ENCODE measurements at regions not wholly inside any gene's neighbourhood (a gene's known extent, or its start where the extent isn't known, plus 50 kb on each side); places are given as distances from the start of the nearest gene placed in this dataset.
"Not testable (repeated sequence)": the region's sequence is repeated elsewhere in the genome, so short reads cannot be mapped to it uniquely, and the experiment has no call there.

DNA sequence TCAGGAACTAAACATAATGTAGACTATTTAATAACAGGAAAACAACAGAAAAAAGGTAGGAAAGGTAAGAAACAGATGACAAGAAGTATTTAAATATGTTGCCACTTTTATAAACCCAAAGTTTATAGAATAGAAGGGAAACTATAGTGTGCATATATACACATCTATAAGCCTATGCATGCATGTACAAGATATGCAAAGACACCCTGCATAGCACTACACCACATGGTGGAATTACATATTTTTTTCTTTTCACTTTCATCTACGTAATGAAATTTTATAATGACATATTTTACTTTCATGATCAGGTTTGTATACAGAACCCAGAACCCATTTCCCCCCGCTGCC is 136.8 kb downstream of the MEX3B start:
- DNase-seq (ENCODE audit: extremely low read depth in 1 of 11, low read depth in 9 of 11, low spot score in 4 of 11), result no peak

DNA sequence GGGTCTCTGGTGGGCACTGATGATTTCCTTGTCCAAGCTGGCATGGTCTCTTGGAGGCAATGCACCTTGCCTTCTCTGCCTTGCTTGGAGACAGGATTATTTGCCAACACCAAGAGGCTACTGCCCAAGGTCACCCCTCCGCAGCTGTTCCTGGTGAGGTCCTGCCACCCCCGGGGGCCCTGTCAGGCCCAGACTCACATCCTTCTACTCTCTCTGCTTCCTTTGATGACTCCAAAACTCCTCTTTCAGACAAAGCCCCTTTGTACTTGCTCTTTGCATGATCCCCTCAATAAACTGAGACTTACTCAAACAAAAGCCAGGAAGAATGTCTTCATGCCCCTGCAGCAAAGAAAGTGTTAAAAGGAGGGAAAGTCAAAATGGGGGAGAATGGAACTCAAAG is 137.7 kb downstream of the MEX3B start:
- DNase-seq (ENCODE audit: extremely low read depth in 1 of 11, low read depth in 9 of 11, low spot score in 4 of 11), result no peak

DNA sequence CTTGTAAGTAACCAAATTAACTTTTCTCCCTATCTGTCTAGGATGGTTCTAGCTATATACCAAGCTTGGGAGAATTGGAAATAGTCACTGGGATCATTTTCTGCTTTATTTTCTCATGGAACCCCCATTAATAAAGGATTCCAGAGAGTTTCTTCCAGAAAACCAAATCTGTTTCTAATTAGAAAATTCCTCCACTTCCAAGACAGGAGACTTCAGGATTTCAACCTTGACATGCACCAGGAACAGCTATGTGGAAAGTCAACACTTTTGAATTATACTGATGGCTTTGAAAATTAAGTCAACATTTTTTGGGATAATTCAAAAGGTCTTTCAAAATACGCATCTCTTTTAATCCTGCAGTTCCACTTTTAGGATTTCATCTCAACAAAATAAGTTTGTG is 138.3 kb downstream of the MEX3B start:
- no peak for DNase-seq (ENCODE audit: extremely low read depth in 1 of 11, low read depth in 9 of 11, low spot score in 4 of 11)

DNA sequence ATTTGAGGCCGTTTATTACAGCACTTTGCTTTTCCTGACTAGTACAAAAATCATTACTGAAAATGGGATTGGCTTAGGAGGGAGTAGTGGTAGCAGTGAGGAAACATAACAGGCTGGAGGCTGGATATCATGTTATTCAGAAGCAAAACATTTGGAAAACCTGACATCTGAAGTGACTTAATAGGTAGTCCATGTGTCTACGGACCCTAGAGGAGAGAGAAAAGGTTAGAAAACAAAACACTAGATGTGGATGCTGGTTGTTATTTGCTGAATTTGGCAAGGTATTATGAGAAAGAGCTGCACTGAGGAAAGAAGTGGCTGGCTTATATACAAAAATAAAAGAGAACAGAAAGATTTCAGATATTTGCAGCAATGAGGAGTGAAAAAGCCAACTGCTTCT is 139.9 kb downstream of the MEX3B start:
- no peak for DNase-seq (ENCODE audit: extremely low read depth in 1 of 11, low read depth in 9 of 11, low spot score in 4 of 11)

DNA sequence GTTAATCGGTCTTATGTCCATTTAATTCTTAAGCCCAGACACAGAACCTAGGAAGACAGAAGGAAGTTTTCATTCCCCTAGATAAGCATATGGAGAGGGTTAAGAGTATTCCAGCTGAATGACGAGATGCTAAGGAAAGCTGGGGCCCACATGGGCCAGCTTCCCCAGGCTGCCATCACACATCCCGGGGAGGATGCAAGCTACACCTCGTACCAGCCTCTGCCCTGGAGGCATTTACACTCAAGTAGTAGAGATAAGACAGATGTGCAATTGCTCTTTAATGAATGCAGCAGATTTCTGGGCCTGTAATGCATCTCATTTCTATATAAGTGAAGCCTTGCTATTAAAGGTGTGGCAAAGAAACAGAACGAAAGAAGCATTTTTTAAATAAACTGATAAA is 144.5 kb downstream of the MEX3B start:
- DNase-seq (ENCODE audit: extremely low read depth in 1 of 11, low read depth in 9 of 11, low spot score in 4 of 11), result no peak

DNA sequence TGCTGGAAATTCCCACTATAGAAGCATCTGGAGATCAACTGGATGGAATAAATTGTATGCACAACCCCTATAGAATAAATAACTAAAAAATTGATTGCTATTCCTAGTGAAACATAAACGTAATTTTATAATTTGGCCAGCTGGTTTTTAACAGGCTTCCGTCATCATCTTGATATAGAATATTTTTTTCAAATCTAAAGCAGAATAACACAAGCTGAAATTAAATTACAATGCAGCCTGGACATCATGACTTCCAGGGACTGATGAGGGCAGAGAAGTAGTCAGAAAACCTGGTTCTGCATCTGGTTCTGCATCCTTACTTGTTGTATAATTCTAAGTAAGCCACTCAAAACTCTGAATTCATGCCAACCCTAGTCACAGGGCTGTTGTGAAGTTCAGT is 146.1 kb downstream of the MEX3B start:
- no peak for DNase-seq (ENCODE audit: extremely low read depth in 1 of 11, low read depth in 9 of 11, low spot score in 4 of 11)

DNA sequence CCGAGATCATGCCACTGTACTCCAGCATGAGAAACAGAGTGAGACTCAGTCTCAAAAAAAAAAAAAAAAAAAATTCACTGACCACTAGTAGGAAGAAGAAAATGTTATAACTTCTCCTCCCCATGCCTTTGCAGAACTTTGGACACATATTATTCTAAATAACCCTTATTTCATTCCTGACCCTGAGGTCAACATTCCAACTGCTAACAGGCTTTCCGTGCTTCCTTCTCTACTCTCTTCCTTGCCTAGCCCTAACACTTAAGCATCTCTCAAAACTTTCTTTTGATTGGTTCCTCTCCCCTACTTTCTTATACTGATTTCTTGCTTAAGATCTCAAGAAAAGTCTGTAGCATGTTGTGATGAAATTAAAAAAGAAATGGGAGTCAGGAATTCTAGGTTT is 146.8 kb downstream of the MEX3B start:
- no peak for DNase-seq (ENCODE audit: extremely low read depth in 1 of 11, low read depth in 9 of 11, low spot score in 4 of 11)

DNA sequence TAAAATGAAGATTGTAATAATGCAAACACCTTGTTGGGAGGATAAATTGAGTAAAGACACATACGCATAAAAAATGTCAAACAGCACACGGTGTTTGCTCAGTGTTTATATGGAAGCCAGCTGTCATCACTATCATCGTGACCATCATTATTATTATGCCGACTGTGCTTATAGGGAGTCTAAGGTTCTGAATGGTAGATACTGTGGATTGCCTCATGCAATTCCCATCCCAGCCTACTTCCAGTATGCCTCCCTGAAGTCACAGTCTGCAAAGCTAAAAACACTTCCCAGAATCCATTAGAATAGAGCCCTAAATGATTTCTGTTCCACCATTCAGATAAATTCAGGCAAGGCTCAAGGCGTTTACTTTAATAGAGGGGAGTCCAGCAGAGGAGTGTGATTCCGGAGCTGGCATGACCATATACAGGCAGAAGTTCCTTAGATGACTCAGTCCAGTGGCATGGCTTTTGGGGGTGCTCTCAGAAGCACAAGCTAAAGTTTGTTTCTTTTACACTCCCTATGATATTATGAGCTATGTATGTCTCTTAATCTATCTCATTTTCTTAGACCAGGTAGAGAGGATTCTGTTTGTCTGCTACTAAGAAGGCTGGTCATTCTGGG is 148.7 kb downstream of the MEX3B start:
- no peak for DNase-seq (ENCODE audit: extremely low read depth in 1 of 11, low read depth in 9 of 11, low spot score in 4 of 11)

DNA sequence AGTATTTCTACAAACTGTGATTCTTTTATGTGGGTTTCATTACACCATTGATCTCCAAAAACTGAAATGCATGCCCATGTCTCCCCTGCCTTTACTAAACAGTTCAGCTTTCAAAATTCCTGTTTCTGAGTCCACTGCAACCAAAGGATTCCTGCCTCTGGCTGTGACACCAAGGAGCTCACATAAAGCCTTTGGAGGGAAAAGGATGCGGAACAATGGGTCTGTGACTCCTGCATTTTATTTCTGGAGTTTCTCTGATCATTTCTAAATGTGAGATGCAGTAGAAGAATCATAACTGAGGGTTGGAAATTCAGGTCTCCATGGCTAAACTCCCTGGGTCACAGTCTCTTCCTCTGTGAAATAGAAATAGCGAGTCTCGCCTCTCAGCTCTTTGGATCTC is 149.5 kb downstream of the MEX3B start:
- DNase-seq (ENCODE audit: extremely low read depth in 1 of 11, low read depth in 9 of 11, low spot score in 4 of 11), result no peak

DNA sequence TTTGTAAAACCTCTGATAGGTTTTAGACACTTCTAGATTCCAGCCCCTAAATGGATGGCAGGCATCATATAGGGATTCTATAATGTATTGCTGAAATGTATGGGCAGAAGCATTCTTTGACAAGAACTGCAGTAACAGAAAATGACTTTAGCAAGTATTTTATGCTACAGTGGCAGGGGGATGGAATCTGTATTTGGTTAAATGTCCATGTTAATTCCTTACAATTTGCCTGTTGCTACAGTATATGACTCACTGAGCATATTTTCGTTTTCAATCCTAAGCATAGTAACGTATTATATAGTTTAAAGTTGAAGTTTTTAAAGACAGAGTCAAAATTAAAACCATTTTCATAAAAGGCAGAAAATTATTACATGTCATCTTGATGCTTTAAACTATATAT is 150.1 kb downstream of the MEX3B start:
- DNase-seq (ENCODE audit: extremely low read depth in 1 of 11, low read depth in 9 of 11, low spot score in 4 of 11), result no peak

DNA sequence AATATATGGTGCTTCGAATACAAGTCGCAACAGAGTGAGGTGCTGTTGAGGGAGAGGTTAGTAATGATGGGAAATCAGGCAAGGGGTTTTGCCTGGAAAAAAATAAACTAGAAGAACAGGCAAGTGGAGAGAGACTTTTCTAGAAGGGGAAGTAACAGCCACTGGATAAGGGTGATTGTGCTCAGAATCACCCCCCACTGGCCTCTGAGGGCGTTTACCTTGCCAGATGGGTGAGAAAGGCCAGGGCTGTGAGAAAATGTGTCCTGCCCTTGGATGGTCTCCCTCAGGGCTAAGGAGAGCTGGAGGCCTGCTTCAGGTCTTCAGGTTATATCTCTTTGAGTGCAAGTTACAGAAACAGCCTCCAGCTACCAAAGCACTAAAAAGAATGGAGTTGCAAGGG is 151.8 kb downstream of the MEX3B start:
- no peak for DNase-seq (ENCODE audit: extremely low read depth in 1 of 11, low read depth in 9 of 11, low spot score in 4 of 11)

DNA sequence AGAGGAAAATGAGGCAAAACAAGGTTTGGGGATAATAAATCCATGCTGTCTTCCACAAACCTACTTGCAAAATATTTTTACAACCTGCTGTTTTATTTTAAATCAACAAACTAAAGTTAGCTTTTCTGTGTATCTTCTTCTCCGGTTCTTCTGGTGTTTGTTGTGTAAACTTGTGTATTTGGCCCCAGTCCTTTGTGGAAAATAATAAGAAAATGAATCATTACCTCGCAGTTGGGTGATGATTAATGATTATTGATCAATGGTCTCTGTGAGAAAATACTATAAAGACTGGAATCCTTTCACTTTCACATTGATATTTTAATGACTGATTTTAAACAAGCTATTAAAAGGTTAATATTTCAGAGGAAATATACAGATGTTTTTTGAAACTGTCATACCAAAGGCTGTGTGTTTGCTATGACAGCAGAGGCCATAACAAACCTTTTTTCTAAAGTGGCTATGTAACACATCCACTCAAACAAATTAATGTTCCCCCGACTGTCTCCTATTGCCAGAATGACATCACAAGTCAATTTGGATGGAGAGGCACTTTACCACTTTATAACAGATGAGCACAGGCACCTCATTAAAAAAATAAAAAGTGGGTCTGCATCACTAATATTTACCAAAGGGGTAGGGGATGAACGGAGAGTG is 152.5 kb downstream of the MEX3B start:
- DNase-seq (ENCODE audit: extremely low read depth in 1 of 11, low read depth in 9 of 11, low spot score in 4 of 11), result no peak

DNA sequence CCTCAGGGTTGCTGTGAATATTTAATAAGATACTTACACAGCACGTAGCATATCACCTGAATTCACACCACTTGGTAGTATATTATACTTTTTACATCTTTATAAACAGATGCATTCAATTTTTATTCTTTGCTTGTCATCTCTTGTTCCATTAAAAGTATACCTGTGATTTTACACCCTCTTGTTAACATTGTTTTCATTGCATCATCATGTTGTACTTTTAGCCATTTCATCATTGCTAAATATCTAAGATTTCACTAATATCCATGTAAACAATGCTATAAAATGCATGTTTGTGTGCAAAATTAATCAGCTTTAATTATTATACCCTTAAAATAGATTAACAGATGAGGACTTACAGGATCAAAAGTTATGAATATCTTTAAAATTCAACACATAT is 155.3 kb downstream of the MEX3B start:
- DNase-seq (ENCODE audit: extremely low read depth in 1 of 11, low read depth in 9 of 11, low spot score in 4 of 11), result no peak

DNA sequence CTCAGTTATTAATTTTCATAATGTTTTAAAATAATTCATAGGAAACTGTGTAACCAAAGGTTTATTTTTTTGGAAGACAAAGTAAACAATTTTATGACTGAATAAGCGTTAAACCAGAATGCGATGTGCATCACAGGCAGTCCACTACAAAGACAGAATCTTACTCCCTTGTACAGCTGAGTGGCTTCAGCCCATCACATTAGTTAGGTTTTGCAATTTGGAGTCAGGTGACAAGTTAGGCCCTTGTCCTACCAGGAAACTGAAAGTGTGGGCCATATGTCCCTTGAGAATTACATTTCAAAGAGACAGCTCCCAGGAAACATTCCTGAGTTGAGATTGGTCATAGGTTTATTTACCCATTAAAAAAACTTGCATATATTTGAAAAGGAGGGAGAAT is 156.3 kb downstream of the MEX3B start:
- DNase-seq (ENCODE audit: extremely low read depth in 1 of 11, low read depth in 9 of 11, low spot score in 4 of 11), result no peak

DNA sequence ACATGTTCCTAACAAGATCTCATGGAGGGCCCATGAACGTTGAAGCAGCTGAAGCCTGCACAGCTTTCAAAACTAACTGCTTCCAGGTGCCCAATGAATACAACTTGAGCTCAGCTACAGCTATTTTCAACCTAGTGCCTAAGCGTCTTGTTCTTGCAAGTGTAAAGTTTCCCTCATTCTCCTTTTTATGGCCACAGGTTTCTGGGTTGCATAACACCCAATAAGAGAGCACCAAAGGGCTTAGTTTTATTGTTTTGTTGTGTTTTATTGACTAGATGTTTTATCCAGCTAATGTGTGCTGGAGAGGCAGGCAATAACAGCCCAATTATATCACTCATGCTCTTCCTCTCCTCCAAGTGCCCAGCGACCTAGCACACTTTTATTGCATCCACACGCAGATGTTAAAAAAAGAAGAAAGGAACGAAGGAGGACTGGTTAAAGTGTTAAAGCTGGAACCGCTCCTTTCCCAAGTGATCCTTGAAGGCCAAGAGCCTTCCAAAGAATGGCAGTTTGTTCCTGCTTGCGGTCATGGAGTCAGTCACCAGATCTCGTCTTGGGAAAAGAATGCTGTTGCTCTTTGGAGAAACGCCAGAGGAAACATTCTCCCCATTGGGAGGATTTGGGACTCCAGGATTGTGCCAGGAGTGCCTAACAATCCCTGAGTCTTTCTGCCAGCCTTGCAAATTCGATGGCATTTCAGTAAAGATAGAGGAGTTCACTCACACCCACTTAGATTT is 156.9 kb downstream of the MEX3B start:
- DNase-seq (ENCODE audit: extremely low read depth in 1 of 11, low read depth in 9 of 11, low spot score in 4 of 11), result no peak

DNA sequence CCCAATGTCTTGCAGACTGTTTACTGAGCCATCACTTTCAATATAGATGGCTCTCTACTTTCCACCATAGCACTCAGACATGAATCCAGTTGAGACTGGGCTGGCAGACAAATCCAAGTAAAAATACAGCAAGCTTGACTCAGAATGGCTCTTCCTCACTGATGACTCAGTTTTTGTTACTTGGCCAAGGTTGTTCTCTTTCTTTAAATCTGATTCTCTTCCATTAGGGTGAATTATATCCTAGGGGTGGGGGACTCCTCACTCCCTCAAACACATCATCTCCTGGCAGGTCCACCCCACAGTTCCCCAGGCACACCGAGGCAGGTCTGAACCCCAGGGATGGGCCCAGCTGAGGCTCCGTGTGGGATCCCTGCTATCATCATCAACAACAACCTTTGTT is 157.9 kb downstream of the MEX3B start:
- DNase-seq (ENCODE audit: extremely low read depth in 1 of 11, low read depth in 9 of 11, low spot score in 4 of 11), result no peak

DNA sequence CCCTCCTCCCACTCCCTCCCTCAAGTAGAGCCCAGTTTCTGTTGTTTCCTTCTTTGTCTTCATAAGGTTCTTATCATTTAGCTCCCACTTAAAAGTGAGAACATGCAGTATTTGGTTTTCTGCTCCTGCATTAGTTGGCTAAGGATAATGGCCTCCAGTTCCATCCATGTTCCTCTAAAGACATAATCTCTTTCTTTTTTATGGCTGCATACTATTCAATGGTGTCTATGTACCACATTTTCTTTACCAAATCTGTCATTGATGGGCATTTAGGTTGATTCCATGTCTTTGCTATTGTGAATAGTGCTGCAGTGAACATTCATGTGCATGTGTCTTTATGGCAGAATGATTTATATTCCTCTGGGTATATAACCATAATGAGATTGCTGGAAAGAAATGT is 158.6 kb downstream of the MEX3B start:
- not testable (repeated sequence) for DNase-seq (ENCODE audit: extremely low read depth in 1 of 11, low read depth in 9 of 11, low spot score in 4 of 11)

DNA sequence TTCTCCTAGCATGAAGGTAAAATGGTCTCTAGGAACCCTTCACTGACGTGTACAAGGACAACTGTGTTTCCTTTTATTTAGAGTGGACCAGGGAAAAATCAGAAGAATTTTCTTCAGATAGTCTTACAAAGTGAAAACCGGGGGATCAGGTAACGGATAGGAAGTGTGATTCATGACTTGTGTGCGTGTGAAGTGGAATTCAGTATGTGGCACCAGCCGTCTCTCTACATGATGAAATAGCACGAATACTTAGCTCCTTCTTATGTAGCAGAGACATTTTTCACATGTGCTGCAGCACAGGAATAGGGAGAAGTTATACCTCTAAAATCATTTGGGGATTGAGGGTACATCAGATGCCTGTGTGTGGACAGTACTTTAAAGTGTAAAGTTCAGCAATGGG is 159.2 kb downstream of the MEX3B start:
- DNase-seq (ENCODE audit: extremely low read depth in 1 of 11, low read depth in 9 of 11, low spot score in 4 of 11), result no peak

DNA sequence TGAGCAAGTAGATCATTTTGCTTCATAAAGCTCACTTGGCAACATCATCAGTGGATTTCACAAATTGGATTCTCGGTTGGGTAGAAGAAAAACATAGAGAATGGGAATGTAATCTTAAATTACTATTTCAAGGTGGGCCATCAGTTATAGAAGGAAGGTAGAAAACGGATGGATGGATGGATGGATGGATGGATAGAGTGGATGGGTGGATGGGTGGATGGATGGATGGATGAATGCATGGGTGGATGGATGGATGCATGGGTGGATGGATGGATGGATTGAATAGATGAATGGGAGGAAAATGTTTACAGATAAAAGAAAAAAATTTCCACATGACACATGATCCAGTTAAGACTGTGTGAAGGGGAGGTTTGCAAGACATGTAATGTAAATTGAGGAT is 159.7 kb downstream of the MEX3B start:
- DNase-seq (ENCODE audit: extremely low read depth in 1 of 11, low read depth in 9 of 11, low spot score in 4 of 11), result no peak

DNA sequence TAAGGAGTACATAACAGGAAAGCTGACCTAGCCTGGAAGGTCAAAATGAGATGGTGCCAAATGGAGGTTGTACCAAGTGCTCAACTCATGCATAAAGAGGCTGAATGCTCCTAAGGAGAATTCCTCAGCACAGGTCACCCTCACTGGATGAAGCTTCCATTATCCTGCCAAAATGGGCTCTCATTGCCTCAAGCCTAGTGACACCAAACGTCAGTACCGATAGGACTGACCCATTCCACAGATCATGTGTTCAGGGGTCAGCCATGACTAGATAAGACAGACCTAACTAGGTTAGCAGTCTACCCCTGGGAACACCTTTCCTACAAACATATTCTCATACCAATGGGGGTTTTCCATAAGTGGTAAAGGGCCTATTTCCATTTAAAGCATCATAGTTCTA is 160.7 kb downstream of the MEX3B start:
- no peak for DNase-seq (ENCODE audit: extremely low read depth in 1 of 11, low read depth in 9 of 11, low spot score in 4 of 11)

DNA sequence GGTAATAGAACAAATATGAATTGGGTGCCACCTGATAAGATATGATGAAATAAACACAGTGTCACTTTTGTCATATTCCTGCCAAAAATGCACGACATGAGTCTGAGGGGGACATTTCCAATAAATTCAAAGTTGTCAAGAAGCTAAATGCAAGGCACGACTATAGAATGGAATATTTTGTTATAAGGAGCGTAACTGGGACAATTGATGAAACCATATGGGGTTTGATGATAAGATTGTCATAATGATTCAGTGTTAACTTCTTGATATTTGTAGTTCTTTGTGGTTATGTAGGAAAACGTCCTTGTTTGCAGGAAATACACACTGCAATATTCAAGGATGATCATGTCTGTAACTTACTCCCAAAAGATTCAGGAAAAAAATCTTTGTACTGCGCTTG is 163.3 kb downstream of the MEX3B start:
- no peak for DNase-seq (ENCODE audit: extremely low read depth in 1 of 11, low read depth in 9 of 11, low spot score in 4 of 11)
